Activated CD8-positive, alpha-beta T cell treated with anti-CD3 and anti-CD28 coated beads, Interleukin-2, amount 10 ng/mL, durations not matched to agents 7 days and 5 days (primary cell): ENCODE measurements at regions not wholly inside any gene's neighbourhood (a gene's known extent, or its start where the extent isn't known, plus 50 kb on each side); places are given as distances from the start of the nearest gene placed in this dataset.

Source experiments
- ATAC-seq: fragments of 150-1000 bp; cut with Tn5 transposase; one replicate; pipeline ENCODE4 v1.10.0; 2021; ENCODE audit warnings: moderate library complexity
- CTCF ChIA-PET: fragments of 350-600 bp; sonication (Branson Sonifier 250); formaldehyde crosslinking; loops from one replicate; lab custom pipeline; 2021; ENCODE audit warnings: antibody characterized with exemption; lab: Charles Lee
- POLR2A ChIA-PET: fragments of 350-600 bp; sonication (Branson Sonifier 250); formaldehyde crosslinking; loops from one replicate; lab custom pipeline; 2021; ENCODE audit warnings: antibody characterized with exemption; lab: Charles Lee
- DNase-seq: peaks from one replicate; pipeline ENCODE4 v3.0.0-alpha.2; 2020
- H3K27ac Mint-ChIP-seq: one replicate; pipeline ENCODE4 v1.8.0; 2021; ENCODE audit warnings: mild to moderate bottlenecking, mixed read lengths
- H3K27me3 Mint-ChIP-seq: one replicate; pipeline ENCODE4 v1.8.0; 2021; ENCODE audit warnings: low read depth, mixed read lengths
- H3K36me3 Mint-ChIP-seq: one replicate; pipeline ENCODE4 v1.8.0; 2021; ENCODE audit warnings: low read depth, mixed read lengths
- H3K4me1 Mint-ChIP-seq: one replicate; pipeline ENCODE4 v1.8.0; 2021; ENCODE audit warnings: low read depth, mixed read lengths
- H3K4me3 Mint-ChIP-seq: one replicate; pipeline ENCODE4 v1.8.0; 2021; ENCODE audit warnings: mild to moderate bottlenecking, mixed read lengths
- H3K9me3 Mint-ChIP-seq: one replicate; pipeline ENCODE4 v1.8.0; 2022; ENCODE audit warnings: mixed read lengths; ENCODE audit not compliant: insufficient read depth

- no peak overlapping the region for H3K4me3 Mint-ChIP-seq
- H3K4me1 Mint-ChIP-seq, result no peaks in the 10 kb centered on the region
- DNase-seq (no peak), ATAC-seq (no peak)
- no peaks in the 10 kb centered on the region for H3K9me3 Mint-ChIP-seq
- H3K27me3 Mint-ChIP-seq, result no peaks in the 10 kb centered on the region
- ChIA-PET POLR2A (no interaction called here), CTCF (interaction anchor here (1.0 kb wide), 1 partner anchor 10 kb away, joined by 4 read pairs; no protein-coding TSS in a partner anchor)
- no peak overlapping the region for H3K27ac Mint-ChIP-seq
- H3K36me3 Mint-ChIP-seq, result no peaks in the 10 kb centered on the region
These were observed 375.1 kb upstream of the DDHD1 start for GRCh38 chr14:53528185-53528671.

- Mint-ChIP-seq H3K36me3 (no peaks in the 10 kb centered on the region), H3K27me3 (no peaks in the 10 kb centered on the region), H3K27ac (no peak overlapping the region), H3K9me3 (no peaks in the 10 kb centered on the region), H3K4me3 (no peak overlapping the region), H3K4me1 (no peaks in the 10 kb centered on the region)
- DNase-seq (no peak), ATAC-seq (no peak)
- POLR2A ChIA-PET, result no interaction called here
- CTCF ChIA-PET, result no interaction called here
These were observed 373.1 kb upstream of the DDHD1 start for GRCh38 chr14:53526200-53526599.

- ChIA-PET POLR2A (no interaction called here), CTCF (no interaction called here)
- Mint-ChIP-seq H3K36me3 (no peaks in the 10 kb centered on the region), H3K9me3 (no peaks in the 10 kb centered on the region), H3K27ac (no peak overlapping the region), H3K4me3 (no peak overlapping the region), H3K27me3 (no peaks in the 10 kb centered on the region), H3K4me1 (no peaks in the 10 kb centered on the region)
- DNase-seq (no peak), ATAC-seq (no peak)
These were observed 372.5 kb upstream of the DDHD1 start for GRCh38 chr14:53525608-53526007.

GRCh38 chr14:53524391-53524790 is 371.3 kb upstream of the DDHD1 start:
- H3K9me3 Mint-ChIP-seq, result no peaks in the 10 kb centered on the region
- no peak for DNase-seq
- no peaks in the 10 kb centered on the region for H3K27me3 Mint-ChIP-seq
- H3K4me1 Mint-ChIP-seq, result no peaks in the 10 kb centered on the region
- POLR2A ChIA-PET, result no interaction called here
- H3K36me3 Mint-ChIP-seq, result no peaks in the 10 kb centered on the region
- no peak overlapping the region for H3K4me3 Mint-ChIP-seq
- no peak overlapping the region for H3K27ac Mint-ChIP-seq
- CTCF ChIA-PET, result no interaction called here
- no peak for ATAC-seq

GRCh38 chr14:53523226-53523625 is 370.1 kb upstream of the DDHD1 start:
- H3K9me3 Mint-ChIP-seq, result no peaks in the 10 kb centered on the region
- no peak overlapping the region for H3K27ac Mint-ChIP-seq
- H3K4me1 Mint-ChIP-seq, result no peaks in the 10 kb centered on the region
- ATAC-seq (no peak), DNase-seq (no peak)
- no peaks in the 10 kb centered on the region for H3K36me3 Mint-ChIP-seq
- no peak overlapping the region for H3K4me3 Mint-ChIP-seq
- no peaks in the 10 kb centered on the region for H3K27me3 Mint-ChIP-seq
- POLR2A ChIA-PET, result no interaction called here
- CTCF ChIA-PET, result no interaction called here

GRCh38 chr14:53520078-53520928 is 367.2 kb upstream of the DDHD1 start:
- ATAC-seq, result no peak
- CTCF ChIA-PET, result no interaction called here
- Mint-ChIP-seq H3K27me3 (no peaks in the 10 kb centered on the region), H3K9me3 (no peaks in the 10 kb centered on the region), H3K36me3 (no peaks in the 10 kb centered on the region), H3K4me1 (peaks cover 17% of the 10 kb centered on the region), H3K4me3 (no peak overlapping the region), H3K27ac (no peak overlapping the region)
- POLR2A ChIA-PET, result no interaction called here
- no peak for DNase-seq

- Mint-ChIP-seq H3K4me1 (peaks cover 25% of the 10 kb centered on the region), H3K9me3 (no peaks in the 10 kb centered on the region), H3K4me3 (no peak overlapping the region), H3K36me3 (no peaks in the 10 kb centered on the region), H3K27ac (no peak overlapping the region), H3K27me3 (no peaks in the 10 kb centered on the region)
- DNase-seq (no peak), ATAC-seq (no peak)
- CTCF ChIA-PET, result no interaction called here
- POLR2A ChIA-PET, result no interaction called here
These were observed 366.0 kb upstream of the DDHD1 start for GRCh38 chr14:53519137-53519536.

- no peak overlapping the region for H3K4me3 Mint-ChIP-seq
- H3K4me1 Mint-ChIP-seq, result peaks cover 33% of the 10 kb centered on the region
- ATAC-seq (no peak), DNase-seq (no peak)
- no peak overlapping the region for H3K27ac Mint-ChIP-seq
- POLR2A ChIA-PET, result no interaction called here
- CTCF ChIA-PET, result no interaction called here
- H3K9me3 Mint-ChIP-seq, result no peaks in the 10 kb centered on the region
- no peaks in the 10 kb centered on the region for H3K36me3 Mint-ChIP-seq
- H3K27me3 Mint-ChIP-seq, result no peaks in the 10 kb centered on the region
These were observed 364.3 kb upstream of the DDHD1 start for GRCh38 chr14:53517270-53517960.

GRCh38 chr14:53516261-53516774 is 363.2 kb upstream of the DDHD1 start:
- Mint-ChIP-seq H3K4me3 (no peak overlapping the region), H3K4me1 (peaks cover 36% of the 10 kb centered on the region), H3K36me3 (no peaks in the 10 kb centered on the region), H3K9me3 (no peaks in the 10 kb centered on the region), H3K27ac (no peak overlapping the region), H3K27me3 (no peaks in the 10 kb centered on the region)
- POLR2A ChIA-PET, result no interaction called here
- CTCF ChIA-PET, result no interaction called here
- no peak for DNase-seq
- ATAC-seq, result no peak

- peak overlapping the region; percentile 37 for H3K27ac Mint-ChIP-seq
- ATAC-seq (peak; percentile 57), DNase-seq (peak; percentile 30)
- no peak overlapping the region for H3K4me3 Mint-ChIP-seq
- POLR2A ChIA-PET, result no interaction called here
- no peaks in the 10 kb centered on the region for H3K36me3 Mint-ChIP-seq
- CTCF ChIA-PET, result no interaction called here
- H3K4me1 Mint-ChIP-seq, result peaks cover 36% of the 10 kb centered on the region
- H3K27me3 Mint-ChIP-seq, result no peaks in the 10 kb centered on the region
- no peaks in the 10 kb centered on the region for H3K9me3 Mint-ChIP-seq
These were observed 362.2 kb upstream of the DDHD1 start for GRCh38 chr14:53515276-53515675.

- DNase-seq, result no peak
- Mint-ChIP-seq H3K27me3 (no peaks in the 10 kb centered on the region), H3K4me3 (no peak overlapping the region), H3K27ac (no peak overlapping the region), H3K4me1 (peaks cover 36% of the 10 kb centered on the region), H3K36me3 (no peaks in the 10 kb centered on the region), H3K9me3 (no peaks in the 10 kb centered on the region)
- ChIA-PET POLR2A (no interaction called here), CTCF (no interaction called here)
- no peak for ATAC-seq
These were observed 361.1 kb upstream of the DDHD1 start for GRCh38 chr14:53514197-53514596.

GRCh38 chr14:53510281-53510912 is 357.3 kb upstream of the DDHD1 start:
- Mint-ChIP-seq H3K4me3 (no peak overlapping the region), H3K27ac (no peak overlapping the region), H3K36me3 (no peaks in the 10 kb centered on the region), H3K27me3 (no peaks in the 10 kb centered on the region), H3K9me3 (no peaks in the 10 kb centered on the region), H3K4me1 (peaks cover 21% of the 10 kb centered on the region)
- CTCF ChIA-PET, result no interaction called here
- POLR2A ChIA-PET, result no interaction called here
- ATAC-seq (no peak), DNase-seq (no peak)
